Nephron progenitor cell (in vitro differentiated cells): ENCODE measurements at regions not wholly inside any gene's neighbourhood (a gene's known extent, or its start where the extent isn't known, plus 50 kb on each side); places are given as distances from the start of the nearest gene placed in this dataset.

Experiments
- DNase-seq: peaks from one replicate; pipeline ENCODE4 v3.0.0; 2021
- H3K27ac Mint-ChIP-seq: 2 replicates; pipeline ENCODE4 v1.8.0; 2021; ENCODE audit warnings: mild to moderate bottlenecking, moderate library complexity, mixed read lengths
- H3K27me3 Mint-ChIP-seq: 2 replicates; pipeline ENCODE4 v1.8.0; 2021; ENCODE audit warnings: mild to moderate bottlenecking, low read depth, mixed read lengths; ENCODE audit not compliant: poor library complexity
- H3K36me3 Mint-ChIP-seq: 2 replicates; pipeline ENCODE4 v1.8.0; 2021; ENCODE audit warnings: low read depth, mixed read lengths
- H3K4me1 Mint-ChIP-seq: 2 replicates; pipeline ENCODE4 v1.8.0; 2021; ENCODE audit warnings: mixed read lengths
- H3K4me3 Mint-ChIP-seq: 2 replicates; pipeline ENCODE4 v1.8.0; 2021; ENCODE audit warnings: mild to moderate bottlenecking, moderate library complexity, mixed read lengths
- H3K9me3 Mint-ChIP-seq: 2 replicates; pipeline ENCODE4 v1.8.0; 2021; ENCODE audit warnings: mild to moderate bottlenecking, moderate library complexity, mixed read lengths
- TF ChIP-seq, protein P1 (sequence below): fragments of 200-600 bp; sonication (generic); IDR thresholded peaks from 2 replicates; pipeline ENCODE4 v1.5.0; 2021; ENCODE audit warnings: antibody characterized with exemption

DNA sequence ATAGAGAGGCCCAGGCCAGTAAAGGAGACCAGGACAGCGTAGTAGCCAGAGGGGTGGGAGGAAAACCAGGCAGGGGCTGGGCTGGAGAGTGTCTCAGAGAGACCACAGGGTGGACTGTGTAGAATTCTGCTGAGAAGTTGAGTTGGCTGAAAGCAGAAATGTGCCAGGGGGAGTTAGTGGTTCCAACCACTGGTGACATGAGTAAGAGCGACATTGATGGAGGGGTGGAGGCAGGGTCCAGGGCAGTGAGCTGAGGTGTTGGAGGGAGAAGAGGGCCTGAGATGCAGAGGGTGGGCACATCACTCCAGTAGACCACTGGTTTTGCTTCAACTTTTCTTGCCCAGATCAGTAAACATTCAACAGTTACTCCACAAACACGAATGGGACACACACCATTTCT lies 106.5 kb downstream of the ASB7 start:
- Mint-ChIP-seq H3K36me3 (peaks cover 13% of the 10 kb centered on the region), H3K4me3 (no peak overlapping the region), H3K27me3 (peaks cover 35% of the 10 kb centered on the region), H3K4me1 (no peaks in the 10 kb centered on the region), H3K27ac (no peak overlapping the region), H3K9me3 (peaks cover 26% of the 10 kb centered on the region)
- TF ChIP-seq, protein P1, sequence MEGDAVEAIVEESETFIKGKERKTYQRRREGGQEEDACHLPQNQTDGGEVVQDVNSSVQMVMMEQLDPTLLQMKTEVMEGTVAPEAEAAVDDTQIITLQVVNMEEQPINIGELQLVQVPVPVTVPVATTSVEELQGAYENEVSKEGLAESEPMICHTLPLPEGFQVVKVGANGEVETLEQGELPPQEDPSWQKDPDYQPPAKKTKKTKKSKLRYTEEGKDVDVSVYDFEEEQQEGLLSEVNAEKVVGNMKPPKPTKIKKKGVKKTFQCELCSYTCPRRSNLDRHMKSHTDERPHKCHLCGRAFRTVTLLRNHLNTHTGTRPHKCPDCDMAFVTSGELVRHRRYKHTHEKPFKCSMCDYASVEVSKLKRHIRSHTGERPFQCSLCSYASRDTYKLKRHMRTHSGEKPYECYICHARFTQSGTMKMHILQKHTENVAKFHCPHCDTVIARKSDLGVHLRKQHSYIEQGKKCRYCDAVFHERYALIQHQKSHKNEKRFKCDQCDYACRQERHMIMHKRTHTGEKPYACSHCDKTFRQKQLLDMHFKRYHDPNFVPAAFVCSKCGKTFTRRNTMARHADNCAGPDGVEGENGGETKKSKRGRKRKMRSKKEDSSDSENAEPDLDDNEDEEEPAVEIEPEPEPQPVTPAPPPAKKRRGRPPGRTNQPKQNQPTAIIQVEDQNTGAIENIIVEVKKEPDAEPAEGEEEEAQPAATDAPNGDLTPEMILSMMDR = no peak
- no peak for DNase-seq

DNA sequence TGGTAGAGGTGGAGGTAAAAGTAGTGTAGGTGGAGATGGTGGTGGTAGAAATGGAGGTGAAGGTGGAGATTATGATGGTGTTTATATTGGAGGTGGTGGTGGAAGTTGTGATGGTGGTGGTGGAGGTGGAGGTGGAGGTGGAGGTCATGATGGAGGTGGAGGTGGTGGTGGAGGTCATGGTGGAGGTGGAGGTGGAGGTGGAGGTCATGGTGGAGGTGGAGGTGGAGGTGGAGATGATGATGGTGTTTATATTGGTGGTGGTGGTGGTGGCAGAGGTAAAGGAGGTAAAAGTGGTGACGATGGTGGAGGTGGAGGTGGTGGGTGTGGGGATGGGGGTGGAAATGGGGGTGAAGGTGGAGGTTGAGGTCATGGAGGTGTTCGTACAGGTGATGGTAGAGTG lies 107.8 kb downstream of the ASB7 start:
- no peak for DNase-seq
- Mint-ChIP-seq H3K4me3 (no peak overlapping the region), H3K36me3 (peaks cover 13% of the 10 kb centered on the region), H3K9me3 (peaks cover 26% of the 10 kb centered on the region), H3K27me3 (peaks cover 29% of the 10 kb centered on the region), H3K4me1 (peaks cover 5% of the 10 kb centered on the region), H3K27ac (no peak overlapping the region)
- TF ChIP-seq, protein P1 = no peak

DNA sequence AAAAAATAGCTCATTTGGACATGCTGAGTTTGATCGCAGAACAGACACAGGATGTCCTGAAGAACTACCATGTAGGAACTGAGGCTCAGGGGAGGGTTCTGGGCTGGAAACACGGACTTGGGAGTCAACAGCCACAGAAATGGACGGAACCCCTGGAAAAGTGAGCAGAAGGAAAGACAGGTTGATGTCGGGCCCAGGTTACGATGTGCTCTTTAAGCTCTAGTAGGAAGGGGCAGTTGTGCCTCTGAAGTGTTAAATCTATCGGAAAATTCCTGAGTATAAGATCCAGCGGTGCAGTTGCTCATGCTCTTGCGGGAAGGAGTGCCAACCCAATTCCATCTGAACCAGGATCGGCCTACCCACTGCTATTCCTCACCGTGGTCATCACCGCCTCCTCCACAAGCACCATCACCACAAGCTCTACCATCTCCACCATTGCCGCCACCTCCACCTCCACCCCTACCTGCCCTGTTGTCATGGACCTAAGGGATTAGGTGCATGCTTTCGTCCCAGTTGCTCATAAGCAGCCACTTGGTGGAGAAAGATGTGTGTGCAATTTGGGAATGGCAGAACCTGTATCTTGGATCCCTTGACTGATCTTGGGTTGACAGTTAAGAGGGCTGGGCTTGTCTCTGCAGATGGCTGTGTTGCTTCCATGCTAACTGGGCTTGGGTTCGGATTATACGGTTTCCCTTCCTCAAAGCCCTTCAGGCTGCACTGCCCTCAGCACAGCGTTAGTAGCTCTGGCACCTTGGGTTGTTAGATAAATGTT lies 108.5 kb downstream of the ASB7 start:
- DNase-seq = no peak
- peaks cover 9% of the 10 kb centered on the region for H3K4me1 Mint-ChIP-seq

DNA sequence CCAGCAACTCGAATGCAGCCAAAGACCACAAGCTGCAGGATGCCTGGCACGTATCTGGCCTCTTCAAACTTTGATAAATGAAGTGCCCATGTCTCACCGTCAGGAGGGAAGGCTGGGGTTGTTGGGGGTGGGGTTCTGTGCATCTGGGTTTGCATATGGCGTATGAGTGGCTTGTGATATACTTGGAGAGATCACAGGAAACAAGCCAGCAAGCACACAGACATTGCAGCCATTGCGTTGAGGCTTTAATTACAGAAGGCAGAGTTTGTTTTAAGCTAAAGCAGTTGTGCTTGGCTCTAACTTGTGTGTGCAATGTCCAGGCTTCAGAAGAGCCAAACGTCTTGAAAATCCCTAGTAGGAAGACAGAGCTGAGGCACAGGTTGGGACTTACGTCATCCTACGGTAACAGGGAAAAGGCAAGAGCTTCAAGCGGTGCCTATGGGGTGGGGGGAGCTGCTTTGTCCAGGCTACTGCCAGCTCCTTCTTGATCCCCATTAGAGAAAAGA lies 109.2 kb downstream of the ASB7 start:
- H3K27me3 Mint-ChIP-seq = peaks cover 26% of the 10 kb centered on the region
- no peak overlapping the region for H3K27ac Mint-ChIP-seq
- no peak for DNase-seq
- H3K4me1 Mint-ChIP-seq = peaks cover 12% of the 10 kb centered on the region
- no peak overlapping the region for H3K4me3 Mint-ChIP-seq
- peaks cover 26% of the 10 kb centered on the region for H3K9me3 Mint-ChIP-seq
- H3K36me3 Mint-ChIP-seq = peaks cover 13% of the 10 kb centered on the region
- TF ChIP-seq, protein P1 = no peak

More for the DNA sequence above, 108.5 kb downstream of the ASB7 start:
- H3K9me3 Mint-ChIP-seq = peaks cover 26% of the 10 kb centered on the region
- TF ChIP-seq, protein P1 = no peak
- no peak overlapping the region for H3K4me3 Mint-ChIP-seq
- H3K27ac Mint-ChIP-seq = no peak overlapping the region
- H3K27me3 Mint-ChIP-seq = peaks cover 26% of the 10 kb centered on the region
- peaks cover 13% of the 10 kb centered on the region for H3K36me3 Mint-ChIP-seq

DNA sequence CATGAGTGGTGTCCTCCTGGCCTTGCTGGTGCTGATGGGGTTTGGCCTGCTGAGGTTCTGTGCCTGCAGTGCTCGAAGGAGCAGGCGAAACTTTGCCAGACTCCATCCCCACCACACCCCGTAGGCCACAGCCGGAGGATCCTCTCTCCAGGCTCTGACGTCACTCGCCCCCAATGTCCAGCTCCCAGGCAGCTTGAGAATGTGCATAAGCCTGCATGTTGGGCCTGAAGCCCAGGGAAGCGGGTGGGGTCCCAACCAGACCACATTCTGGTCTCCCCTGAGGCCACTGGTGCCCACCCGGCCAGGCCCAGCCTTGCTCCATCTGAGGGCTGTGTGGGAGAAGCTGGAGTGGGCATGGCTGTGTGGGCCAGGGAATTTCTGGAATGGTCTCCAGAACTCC lies 109.8 kb downstream of the ASB7 start:
- Mint-ChIP-seq H3K27me3 (peaks cover 26% of the 10 kb centered on the region), H3K4me1 (peaks cover 12% of the 10 kb centered on the region), H3K36me3 (peaks cover 13% of the 10 kb centered on the region), H3K9me3 (peaks cover 26% of the 10 kb centered on the region), H3K27ac (no peak overlapping the region), H3K4me3 (no peak overlapping the region)
- no peak for DNase-seq
- TF ChIP-seq, protein P1 = no peak
